GM10266 (cell line): ENCODE measurements at regions not wholly inside any gene's neighbourhood (a gene's known extent, or its start where the extent isn't known, plus 50 kb on each side); places are given as distances from the start of the nearest gene placed in this dataset.

Source experiments
- DNase-seq: peaks from one replicate; pipeline ENCODE4 v3.0.0; 2012; ENCODE audit errors: extremely low spot score
- TF ChIP-seq, protein P1 (sequence below): IDR thresholded peaks from 2 replicates; pipeline ENCODE4 v1.5.1; 2012; ENCODE audit warnings: mild to moderate bottlenecking, low read depth; ENCODE audit not compliant: control insufficient read depth, insufficient read depth; ENCODE audit errors: missing control alignments

DNA sequence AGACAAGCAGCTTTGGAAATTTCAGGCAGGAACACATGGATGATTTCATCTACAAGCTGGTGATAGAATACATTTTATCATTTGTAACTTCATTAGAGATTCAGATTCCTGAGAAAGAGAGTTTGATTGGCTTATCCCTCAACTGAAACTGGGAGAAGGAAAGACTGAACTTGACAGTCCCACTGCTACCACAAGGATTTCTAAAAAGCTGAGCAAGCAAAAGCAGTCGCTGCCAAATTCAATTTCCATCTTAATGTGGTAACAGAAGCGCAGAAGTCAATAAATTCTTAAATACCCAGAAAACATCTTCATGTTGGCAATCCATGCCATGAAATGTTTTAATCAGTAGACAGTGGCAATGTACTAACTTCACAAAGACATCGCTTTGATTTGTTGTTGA lies 172.1 kb upstream of the DACH1 start:
- DNase-seq: no peak
- TF ChIP-seq, protein P1, sequence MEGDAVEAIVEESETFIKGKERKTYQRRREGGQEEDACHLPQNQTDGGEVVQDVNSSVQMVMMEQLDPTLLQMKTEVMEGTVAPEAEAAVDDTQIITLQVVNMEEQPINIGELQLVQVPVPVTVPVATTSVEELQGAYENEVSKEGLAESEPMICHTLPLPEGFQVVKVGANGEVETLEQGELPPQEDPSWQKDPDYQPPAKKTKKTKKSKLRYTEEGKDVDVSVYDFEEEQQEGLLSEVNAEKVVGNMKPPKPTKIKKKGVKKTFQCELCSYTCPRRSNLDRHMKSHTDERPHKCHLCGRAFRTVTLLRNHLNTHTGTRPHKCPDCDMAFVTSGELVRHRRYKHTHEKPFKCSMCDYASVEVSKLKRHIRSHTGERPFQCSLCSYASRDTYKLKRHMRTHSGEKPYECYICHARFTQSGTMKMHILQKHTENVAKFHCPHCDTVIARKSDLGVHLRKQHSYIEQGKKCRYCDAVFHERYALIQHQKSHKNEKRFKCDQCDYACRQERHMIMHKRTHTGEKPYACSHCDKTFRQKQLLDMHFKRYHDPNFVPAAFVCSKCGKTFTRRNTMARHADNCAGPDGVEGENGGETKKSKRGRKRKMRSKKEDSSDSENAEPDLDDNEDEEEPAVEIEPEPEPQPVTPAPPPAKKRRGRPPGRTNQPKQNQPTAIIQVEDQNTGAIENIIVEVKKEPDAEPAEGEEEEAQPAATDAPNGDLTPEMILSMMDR: no peak

GRCh38 chr13:72029981-72030380 lies 163.0 kb upstream of the DACH1 start:
- TF ChIP-seq, protein P1: no peak
- DNase-seq: no peak

- TF ChIP-seq, protein P1: no peak
- no peak for DNase-seq
Observed at GRCh38 chr13:72025836-72026235, 158.8 kb upstream of the DACH1 start.

GRCh38 chr13:72023895-72024294 lies 156.9 kb upstream of the DACH1 start:
- TF ChIP-seq, protein P1: no peak
- DNase-seq: no peak

DNA sequence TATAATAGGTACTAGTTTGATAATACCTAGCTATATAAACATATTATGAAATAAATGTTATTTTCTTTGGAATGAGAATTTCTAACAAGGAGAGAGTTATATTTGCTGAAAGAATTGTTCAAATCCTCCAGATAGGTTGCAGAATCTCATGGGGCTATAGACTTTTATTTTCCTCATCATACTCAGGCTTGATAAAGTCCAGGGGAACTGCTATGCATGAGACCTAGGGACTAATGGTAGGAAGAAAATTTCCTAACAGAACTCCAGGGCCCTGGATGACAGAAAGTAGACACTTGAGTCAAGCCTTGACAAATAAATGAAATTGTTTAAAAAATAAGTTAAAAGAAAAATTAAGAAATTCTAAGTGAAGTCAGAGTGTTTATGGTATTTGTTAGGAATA lies 138.5 kb upstream of the DACH1 start:
- TF ChIP-seq, protein P1: no peak
- DNase-seq: no peak

DNA sequence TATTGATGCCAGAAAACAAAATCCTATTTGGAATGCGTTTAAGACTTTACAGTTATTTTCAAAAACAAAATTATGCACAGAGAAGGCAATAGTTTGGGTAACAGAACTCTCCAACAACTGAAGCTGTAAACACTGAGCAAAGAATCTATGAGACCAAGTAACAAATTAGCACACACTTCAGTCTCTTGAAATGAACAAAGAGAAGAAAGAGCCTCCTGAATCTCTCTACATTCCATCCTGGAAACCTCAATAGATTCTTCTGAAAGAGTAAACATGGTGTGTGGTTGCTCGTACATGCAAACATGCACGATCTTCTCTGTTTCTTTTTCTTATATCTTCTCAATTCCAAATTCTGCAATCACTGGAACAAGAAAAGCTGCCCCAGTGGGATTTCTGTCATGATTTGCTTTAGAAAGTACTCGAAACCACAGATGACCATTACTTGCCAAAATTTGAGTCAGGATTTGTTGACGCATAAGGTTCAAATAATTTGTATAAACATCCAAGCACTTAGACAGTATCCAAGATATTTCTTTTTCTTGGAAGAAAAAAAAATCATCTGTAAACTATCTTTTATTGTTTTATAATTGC lies 137.9 kb upstream of the DACH1 start:
- no peak for DNase-seq
- TF ChIP-seq, protein P1: no peak

DNA sequence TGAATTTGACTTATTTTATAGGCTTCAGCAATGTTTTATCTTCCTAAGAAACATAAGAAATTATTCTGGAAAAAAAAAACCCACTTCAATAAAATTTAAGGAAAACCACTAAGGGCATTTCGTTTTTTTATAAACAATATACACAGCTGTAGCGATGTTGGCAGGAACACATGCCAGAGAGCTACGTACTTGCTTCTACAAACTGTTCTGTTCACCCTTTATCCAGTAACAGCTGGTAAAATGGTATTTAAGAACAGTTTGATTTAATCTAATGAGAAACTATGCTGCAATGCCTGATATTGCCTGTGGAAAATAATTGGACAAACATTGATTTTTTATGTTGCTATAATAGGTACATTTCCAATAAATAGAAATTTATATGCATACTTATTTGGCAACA lies 137.2 kb upstream of the DACH1 start:
- DNase-seq: no peak
- TF ChIP-seq, protein P1: no peak
